H1 (cell line): ENCODE measurements at regions not wholly inside any gene's neighbourhood (a gene's known extent, or its start where the extent isn't known, plus 50 kb on each side); places are given as distances from the start of the nearest gene placed in this dataset.

Experiments used
- BCL11A ChIP-seq, 2 experiments: IDR thresholded peaks; one replicate each; pipeline ENCODE4 v1.6.1; 2011; ENCODE audit warnings: low read depth in 2 of 2, low read length in 2 of 2, mild to moderate bottlenecking in 2 of 2
- CEBPB ChIP-seq: IDR thresholded peaks from 2 replicates; pipeline ENCODE4 v1.6.1; 2012; ENCODE audit warnings: low read depth, low read length
- EGR1 ChIP-seq: IDR thresholded peaks from 2 replicates; pipeline ENCODE4 v1.6.1; 2011; ENCODE audit warnings: low read depth, low read length, borderline replicate concordance
- EZH2 ChIP-seq: fragments of 200-600 bp; sonication (generic); IDR thresholded peaks from 2 replicates; pipeline ENCODE4 v1.7.1; 2012; ENCODE audit warnings: low read depth, mild to moderate bottlenecking, moderate library complexity, low read length, inconsistent platforms; ENCODE audit not compliant: severe bottlenecking
- GABPA ChIP-seq: IDR thresholded peaks from 2 replicates; pipeline ENCODE4 v1.6.1; 2011; ENCODE audit warnings: mild to moderate bottlenecking, low read length, moderate library complexity, borderline replicate concordance; ENCODE audit not compliant: insufficient read depth
- JUN ChIP-seq: IDR thresholded peaks from 2 replicates; pipeline ENCODE4 v1.6.1; 2011; ENCODE audit warnings: low read depth, mild to moderate bottlenecking, improper control_type of control experiment, low read length
- POLR2A ChIP-seq, 2 experiments: IDR thresholded peaks; 1 replicate in 1 of 2; 2 replicates in 1 of 2; pipeline ENCODE4 v1.6.1; 2011; ENCODE audit warnings: low read depth in 2 of 2, low read length in 2 of 2, mild to moderate bottlenecking in 2 of 2; ENCODE audit errors: control extremely low read depth in 1 of 2
- RAD21 ChIP-seq, 2 experiments: IDR thresholded peaks in 1 of 2; conservative IDR thresholded peaks in 1 of 2; 2 replicates each; pipeline ENCODE4 v1.6.1; 2011; ENCODE audit warnings: low read depth in 2 of 2, low read length in 2 of 2, improper control_type of control experiment in 1 of 2, inconsistent platforms in 1 of 2, mild to moderate bottlenecking in 1 of 2, moderate library complexity in 1 of 2
- RBBP5 ChIP-seq: IDR thresholded peaks from 2 replicates; pipeline ENCODE4 v1.7.1; 2012; ENCODE audit warnings: low read depth, mild to moderate bottlenecking, inconsistent platforms, low read length, moderate library complexity, borderline replicate concordance
- SIN3A ChIP-seq, 2 experiments: IDR thresholded peaks in 1 of 2; conservative IDR thresholded peaks in 1 of 2; 2 replicates each; pipeline ENCODE4 v1.6.1; 2011 to 2012; ENCODE audit warnings: low read length in 2 of 2, improper control_type of control experiment in 1 of 2, low read depth in 1 of 2, mild to moderate bottlenecking in 1 of 2
- SRF ChIP-seq: IDR thresholded peaks from 2 replicates; pipeline ENCODE4 v1.6.1; 2011; ENCODE audit warnings: mild to moderate bottlenecking, low read depth, low read length, moderate library complexity
- TEAD4 ChIP-seq: IDR thresholded peaks from 2 replicates; pipeline ENCODE4 v1.6.1; 2012; ENCODE audit warnings: low read depth, low read length, inconsistent platforms, mixed read lengths
- YY1 ChIP-seq: IDR thresholded peaks from 2 replicates; pipeline ENCODE4 v1.6.1; 2011; ENCODE audit warnings: low read depth, mild to moderate bottlenecking, low read length
- TF ChIP-seq, protein P1 (sequence below), 3 experiments: IDR thresholded peaks; 1 replicate in 2 of 3; 2 replicates in 1 of 3; pipeline versions ENCODE4 v1.5.1 to v1.6.1; 2011; ENCODE audit warnings: low read length in 3 of 3, mild to moderate bottlenecking in 3 of 3, inconsistent platforms in 2 of 3, low read depth in 1 of 3, moderate library complexity in 1 of 3; ENCODE audit not compliant: insufficient read depth in 1 of 3; ENCODE audit errors: control extremely low read depth in 1 of 3

DNA sequence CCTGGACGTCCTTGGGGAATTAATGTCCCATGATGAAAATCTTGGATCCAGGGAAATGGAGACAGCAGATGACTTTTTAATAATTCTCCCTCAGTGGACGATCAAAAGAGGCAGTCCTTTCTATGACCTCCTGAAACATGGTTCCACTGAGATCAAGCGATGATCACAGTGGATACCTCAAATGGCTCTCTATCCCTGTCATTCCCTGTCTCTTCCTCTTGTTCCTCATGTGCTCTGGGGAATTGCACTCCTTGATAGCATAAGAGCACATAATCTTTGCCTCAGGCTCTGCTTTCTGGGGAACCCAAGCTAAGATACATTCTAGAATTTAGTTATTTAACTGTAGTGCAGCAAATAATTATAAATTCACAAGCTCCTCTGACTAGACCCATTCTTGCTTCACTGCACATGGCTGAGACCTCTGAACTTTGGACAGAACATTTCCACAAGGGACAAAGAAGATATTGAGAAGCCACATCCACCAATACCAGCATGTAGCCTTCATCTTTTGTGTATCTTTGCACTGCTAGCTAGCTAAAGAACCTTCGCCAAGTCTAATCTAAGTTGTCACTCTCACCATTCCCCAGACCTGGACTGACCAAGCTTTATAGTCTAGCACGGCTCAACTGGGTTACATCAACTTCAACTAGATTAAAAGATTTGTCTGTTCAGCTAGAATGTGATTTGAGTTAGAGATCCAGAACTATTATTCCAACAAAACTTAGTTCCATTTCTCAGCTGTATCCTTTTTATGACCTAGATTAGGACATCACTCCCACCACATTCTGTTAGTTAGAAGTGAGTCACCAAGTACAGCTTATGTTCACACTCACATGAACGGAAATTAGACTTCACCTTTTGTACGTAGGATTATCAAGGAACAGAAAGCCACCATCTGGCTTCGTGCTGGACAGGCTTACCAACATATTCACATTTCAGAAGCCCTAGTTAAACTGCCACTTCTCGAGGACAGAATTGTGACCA lies 142.7 kb downstream of the SUCLA2 start:
- TF ChIP-seq YY1: no peak
- no peak for TF ChIP-seq GABPA
- no peak for TF ChIP-seq SRF
- no peak for TF ChIP-seq POLR2A (IDR thresholded peaks at IDR 0.05; ENCODE audit: control extremely low read depth in 1 of 2, low read depth in 2 of 2, low read length in 2 of 2)
- no peak for TF ChIP-seq SIN3A (conservative IDR thresholded peaks at IDR 0.05 in 1 of 2, IDR thresholded peaks at IDR 0.05 in 1 of 2; ENCODE audit: low read depth in 1 of 2, low read length in 2 of 2)
- TF ChIP-seq, protein P1, sequence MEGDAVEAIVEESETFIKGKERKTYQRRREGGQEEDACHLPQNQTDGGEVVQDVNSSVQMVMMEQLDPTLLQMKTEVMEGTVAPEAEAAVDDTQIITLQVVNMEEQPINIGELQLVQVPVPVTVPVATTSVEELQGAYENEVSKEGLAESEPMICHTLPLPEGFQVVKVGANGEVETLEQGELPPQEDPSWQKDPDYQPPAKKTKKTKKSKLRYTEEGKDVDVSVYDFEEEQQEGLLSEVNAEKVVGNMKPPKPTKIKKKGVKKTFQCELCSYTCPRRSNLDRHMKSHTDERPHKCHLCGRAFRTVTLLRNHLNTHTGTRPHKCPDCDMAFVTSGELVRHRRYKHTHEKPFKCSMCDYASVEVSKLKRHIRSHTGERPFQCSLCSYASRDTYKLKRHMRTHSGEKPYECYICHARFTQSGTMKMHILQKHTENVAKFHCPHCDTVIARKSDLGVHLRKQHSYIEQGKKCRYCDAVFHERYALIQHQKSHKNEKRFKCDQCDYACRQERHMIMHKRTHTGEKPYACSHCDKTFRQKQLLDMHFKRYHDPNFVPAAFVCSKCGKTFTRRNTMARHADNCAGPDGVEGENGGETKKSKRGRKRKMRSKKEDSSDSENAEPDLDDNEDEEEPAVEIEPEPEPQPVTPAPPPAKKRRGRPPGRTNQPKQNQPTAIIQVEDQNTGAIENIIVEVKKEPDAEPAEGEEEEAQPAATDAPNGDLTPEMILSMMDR (IDR thresholded peaks at IDR 0.05; ENCODE audit: control extremely low read depth in 1 of 3, insufficient read depth in 1 of 3, low read depth in 1 of 3, low read length in 3 of 3): no peak
- no peak for TF ChIP-seq RAD21 (IDR thresholded peaks at IDR 0.05 in 1 of 2, conservative IDR thresholded peaks at IDR 0.05 in 1 of 2; ENCODE audit: low read depth in 2 of 2, low read length in 2 of 2)
- no peak for TF ChIP-seq CEBPB
- TF ChIP-seq TEAD4: no peak
- TF ChIP-seq RBBP5: no peak
- TF ChIP-seq BCL11A (IDR thresholded peaks at IDR 0.05; ENCODE audit: low read depth in 2 of 2, low read length in 2 of 2): no peak
- TF ChIP-seq EGR1: no peak
- TF ChIP-seq JUN: no peak
- TF ChIP-seq EZH2: no peak
